ENCODE measurements at regions not wholly inside any gene's neighbourhood (a gene's known extent, or its start where the extent isn't known, plus 50 kb on each side); places are given as distances from the start of the nearest gene placed in this dataset.

- peaks cover 1% of the 10 kb centered on the region for H3K4me1 Mint-ChIP-seq (ENCODE audit: low read depth, unreplicated experiment)
- TF ChIP-seq, protein P1, sequence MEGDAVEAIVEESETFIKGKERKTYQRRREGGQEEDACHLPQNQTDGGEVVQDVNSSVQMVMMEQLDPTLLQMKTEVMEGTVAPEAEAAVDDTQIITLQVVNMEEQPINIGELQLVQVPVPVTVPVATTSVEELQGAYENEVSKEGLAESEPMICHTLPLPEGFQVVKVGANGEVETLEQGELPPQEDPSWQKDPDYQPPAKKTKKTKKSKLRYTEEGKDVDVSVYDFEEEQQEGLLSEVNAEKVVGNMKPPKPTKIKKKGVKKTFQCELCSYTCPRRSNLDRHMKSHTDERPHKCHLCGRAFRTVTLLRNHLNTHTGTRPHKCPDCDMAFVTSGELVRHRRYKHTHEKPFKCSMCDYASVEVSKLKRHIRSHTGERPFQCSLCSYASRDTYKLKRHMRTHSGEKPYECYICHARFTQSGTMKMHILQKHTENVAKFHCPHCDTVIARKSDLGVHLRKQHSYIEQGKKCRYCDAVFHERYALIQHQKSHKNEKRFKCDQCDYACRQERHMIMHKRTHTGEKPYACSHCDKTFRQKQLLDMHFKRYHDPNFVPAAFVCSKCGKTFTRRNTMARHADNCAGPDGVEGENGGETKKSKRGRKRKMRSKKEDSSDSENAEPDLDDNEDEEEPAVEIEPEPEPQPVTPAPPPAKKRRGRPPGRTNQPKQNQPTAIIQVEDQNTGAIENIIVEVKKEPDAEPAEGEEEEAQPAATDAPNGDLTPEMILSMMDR (IDR thresholded peaks at IDR 0.05; ENCODE audit: insufficient read depth, low read depth, low read length) = no peak
- TF ChIP-seq EZH2 (IDR thresholded peaks at IDR 0.05; ENCODE audit: insufficient read depth, low read length) = no peak
- Histone ChIP-seq H3K4me1 (ENCODE audit: insufficient read depth, low read length) (no peaks in the 10 kb centered on the region), H3K4me3 (ENCODE audit: insufficient read depth, low read depth, low read length) (no peak overlapping the region), H3K9me3 (ENCODE audit: insufficient read depth, low read depth, low read length) (no peaks in the 10 kb centered on the region), H3K27ac (ENCODE audit: low read depth, low read length) (no peak overlapping the region), H3K9ac (ENCODE audit: low read length) (no peak overlapping the region), H3K79me2 (ENCODE audit: insufficient read depth, low read length) (no peaks in the 10 kb centered on the region), H3K36me3 (ENCODE audit: insufficient read depth, low read length) (no peaks in the 10 kb centered on the region), H3K27me3 (ENCODE audit: insufficient read depth, low read length) (no peaks in the 10 kb centered on the region), H3K4me2 (ENCODE audit: low read length) (no peak overlapping the region), H4K20me1 (ENCODE audit: insufficient read depth, low read length) (no peaks in the 10 kb centered on the region), H2AFZ (ENCODE audit: low read depth, low read length) (no peak overlapping the region)
- H3K27me3 Mint-ChIP-seq (ENCODE audit: low read depth, unreplicated experiment) = peaks cover 4% of the 10 kb centered on the region
- no peak overlapping the region for H3K27ac Mint-ChIP-seq (ENCODE audit: unreplicated experiment)
- no peak for FAIRE-seq
- H3K36me3 Mint-ChIP-seq (ENCODE audit: low read depth, unreplicated experiment) = no peaks in the 10 kb centered on the region
- no peak overlapping the region for H3K4me3 Mint-ChIP-seq (ENCODE audit: unreplicated experiment)
- DNase-seq (ENCODE audit: low read depth) = no peak
- no peaks in the 10 kb centered on the region for H3K9me3 Mint-ChIP-seq (ENCODE audit: unreplicated experiment)
These were observed 255.7 kb upstream of the ATP5MC3 start for GRCh38 chr2:175437167-175437566.

DNA sequence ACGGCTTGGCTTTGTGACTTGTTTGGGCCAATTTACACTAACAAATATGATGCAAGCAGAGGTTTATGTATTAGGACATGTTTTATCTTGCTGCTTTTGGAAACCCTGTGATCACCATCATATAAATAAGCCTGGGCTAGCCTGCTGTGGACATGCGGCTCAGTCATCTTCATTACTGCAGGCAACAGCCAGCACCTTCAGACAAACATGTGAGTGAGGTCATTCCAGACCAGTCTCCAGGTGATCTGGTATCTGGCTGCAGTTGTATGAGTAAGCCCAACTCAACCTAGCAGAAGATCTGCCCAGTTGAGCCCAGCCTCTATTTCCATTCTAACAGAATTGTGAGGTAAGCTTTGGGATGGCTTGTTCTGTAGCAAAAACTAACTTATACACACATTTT lies 254.6 kb upstream of the ATP5MC3 start:
- no peak for FAIRE-seq

GRCh38 chr2:175435012-175435411 lies 253.5 kb upstream of the ATP5MC3 start:
- Histone ChIP-seq H3K4me1 (ENCODE audit: insufficient read depth, low read length) (no peaks in the 10 kb centered on the region), H3K9me3 (ENCODE audit: insufficient read depth, low read depth, low read length) (no peaks in the 10 kb centered on the region), H3K79me2 (ENCODE audit: insufficient read depth, low read length) (no peaks in the 10 kb centered on the region), H3K36me3 (ENCODE audit: insufficient read depth, low read length) (no peaks in the 10 kb centered on the region), H3K4me2 (ENCODE audit: low read length) (no peak overlapping the region), H3K27ac (ENCODE audit: low read depth, low read length) (no peak overlapping the region), H3K9ac (ENCODE audit: low read length) (no peak overlapping the region), H3K27me3 (ENCODE audit: insufficient read depth, low read length) (no peaks in the 10 kb centered on the region), H4K20me1 (ENCODE audit: insufficient read depth, low read length) (no peaks in the 10 kb centered on the region), H2AFZ (ENCODE audit: low read depth, low read length) (no peak overlapping the region), H3K4me3 (ENCODE audit: insufficient read depth, low read depth, low read length) (no peak overlapping the region)
- H3K27ac Mint-ChIP-seq (ENCODE audit: unreplicated experiment) = no peak overlapping the region
- TF ChIP-seq EZH2 (IDR thresholded peaks at IDR 0.05; ENCODE audit: insufficient read depth, low read length) = no peak
- TF ChIP-seq, protein P1 (IDR thresholded peaks at IDR 0.05; ENCODE audit: insufficient read depth, low read depth, low read length) = no peak
- H3K9me3 Mint-ChIP-seq (ENCODE audit: unreplicated experiment) = no peaks in the 10 kb centered on the region
- FAIRE-seq = no peak
- H3K4me1 Mint-ChIP-seq (ENCODE audit: low read depth, unreplicated experiment) = peaks cover 11% of the 10 kb centered on the region
- H3K27me3 Mint-ChIP-seq (ENCODE audit: low read depth, unreplicated experiment) = peaks cover 2% of the 10 kb centered on the region
- H3K36me3 Mint-ChIP-seq (ENCODE audit: low read depth, unreplicated experiment) = no peaks in the 10 kb centered on the region
- H3K4me3 Mint-ChIP-seq (ENCODE audit: unreplicated experiment) = no peak overlapping the region
- no peak for DNase-seq (ENCODE audit: low read depth)

More for the DNA sequence above, 254.6 kb upstream of the ATP5MC3 start:
- no peaks in the 10 kb centered on the region for H3K27me3 ChIP-seq (ENCODE audit: insufficient read depth, low read length)
- TF ChIP-seq, protein P1 (IDR thresholded peaks at IDR 0.05; ENCODE audit: insufficient read depth, low read depth, low read length) = no peak
- no peak for TF ChIP-seq EZH2 (IDR thresholded peaks at IDR 0.05; ENCODE audit: insufficient read depth, low read length)
- Mint-ChIP-seq H3K9me3 (ENCODE audit: unreplicated experiment) (no peaks in the 10 kb centered on the region), H3K27me3 (ENCODE audit: low read depth, unreplicated experiment) (peaks cover 3% of the 10 kb centered on the region), H3K36me3 (ENCODE audit: low read depth, unreplicated experiment) (no peaks in the 10 kb centered on the region), H3K27ac (ENCODE audit: unreplicated experiment) (no peak overlapping the region), H3K4me3 (ENCODE audit: unreplicated experiment) (no peak overlapping the region), H3K4me1 (ENCODE audit: low read depth, unreplicated experiment) (peaks cover 9% of the 10 kb centered on the region)
- DNase-seq (ENCODE audit: low read depth) = no peak
- H3K9ac ChIP-seq (ENCODE audit: low read length) = no peak overlapping the region
- H3K4me1 ChIP-seq (ENCODE audit: insufficient read depth, low read length) = no peaks in the 10 kb centered on the region
- H3K4me3 ChIP-seq (ENCODE audit: insufficient read depth, low read depth, low read length) = no peak overlapping the region
- H3K79me2 ChIP-seq (ENCODE audit: insufficient read depth, low read length) = no peaks in the 10 kb centered on the region
- no peaks in the 10 kb centered on the region for H3K9me3 ChIP-seq (ENCODE audit: insufficient read depth, low read depth, low read length)
- H2AFZ ChIP-seq (ENCODE audit: low read depth, low read length) = no peak overlapping the region
- H3K27ac ChIP-seq (ENCODE audit: low read depth, low read length) = no peak overlapping the region
- no peaks in the 10 kb centered on the region for H3K36me3 ChIP-seq (ENCODE audit: insufficient read depth, low read length)
- H3K4me2 ChIP-seq (ENCODE audit: low read length) = no peak overlapping the region
- no peaks in the 10 kb centered on the region for H4K20me1 ChIP-seq (ENCODE audit: insufficient read depth, low read length)
